DOHH2 (cell line): ENCODE measurements at regions not wholly inside any gene's neighbourhood (a gene's known extent, or its start where the extent isn't known, plus 50 kb on each side); places are given as distances from the start of the nearest gene placed in this dataset.

Experiments used
- CTCF ChIP-seq: fragments of 200-600 bp; sonication (generic); IDR thresholded peaks from one replicate; pipeline ENCODE4 v1.5.1; 2014; ENCODE audit warnings: antibody characterized with exemption, mild to moderate bottlenecking, low read depth, low read length; ENCODE audit not compliant: poor library complexity, severe bottlenecking
- EZH2phosphoT487 ChIP-seq: fragments of 200-600 bp; sonication (generic); IDR thresholded peaks from 2 replicates; pipeline ENCODE4 v1.6.1; 2017; ENCODE audit warnings: borderline replicate concordance, mild to moderate bottlenecking, antibody characterized with exemption, low read length, moderate library complexity, mixed read lengths

DNA sequence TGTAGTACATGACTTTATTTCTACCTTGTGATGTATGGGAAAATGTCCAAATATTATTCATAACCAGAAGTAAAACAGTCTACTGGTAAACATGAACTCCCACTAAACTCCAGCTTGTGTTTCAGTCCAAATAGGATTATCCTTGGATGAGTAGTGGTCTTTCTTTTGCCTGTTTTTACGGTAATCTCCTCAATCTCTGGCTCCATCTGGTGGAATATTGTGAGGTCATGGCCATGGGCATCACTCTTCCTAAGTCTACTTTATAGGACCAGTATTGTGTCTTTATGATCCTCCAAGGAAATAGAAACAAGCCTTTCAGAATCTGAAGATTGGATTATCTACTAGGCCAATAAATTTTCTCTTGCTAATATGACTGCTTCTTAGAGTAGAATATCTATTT lies 505.0 kb downstream of the BMP2 start:
- no peak for TF ChIP-seq CTCF
- no peak for TF ChIP-seq EZH2phosphoT487
